Esophagus squamous epithelium (tissue), 5 donors: ENCODE measurements at regions not wholly inside any gene's neighbourhood (a gene's known extent, or its start where the extent isn't known, plus 50 kb on each side); places are given as distances from the start of the nearest gene placed in this dataset.
"Not testable (repeated sequence)": the region's sequence is repeated elsewhere in the genome, so short reads cannot be mapped to it uniquely, and the experiment has no call there.

Experiments used
- DNase-seq: peaks from one replicate; lab custom pipeline; 2025; lab: John Stamatoyannopoulos, UW
- H3K27ac ChIP-seq, 4 donors: fragments of 200-600 bp; sonication (generic); one replicate each; pipeline ENCODE4 v1.5.1; 2016 to 2019; ENCODE audit warnings: mild to moderate bottlenecking in 1 of 4
- H3K27me3 ChIP-seq, 4 donors: fragments of 200-600 bp; sonication (generic); 1 replicate in 3 of 4; 2 replicates in 1 of 4; pipeline versions ENCODE4 v1.5.1 to v1.6.0; 2017 to 2021; ENCODE audit warnings: antibody characterized with exemption in 1 of 4
- H3K36me3 ChIP-seq, 3 donors: fragments of 200-600 bp; sonication (generic); one replicate each; pipeline ENCODE4 v1.5.1; 2016 to 2019
- H3K4me1 ChIP-seq, 3 donors: fragments of 200-600 bp; sonication (generic); one replicate each; pipeline ENCODE4 v1.5.1; 2017 to 2019
- H3K4me3 ChIP-seq, 4 donors: fragments of 200-600 bp; sonication (generic); 1 replicate in 3 of 4; 2 replicates in 1 of 4; pipeline ENCODE4 v1.5.1; 2016 to 2019; ENCODE audit warnings: mild to moderate bottlenecking in 2 of 4, moderate library complexity in 1 of 4
- H3K9me3 ChIP-seq, 3 donors: fragments of 200-600 bp; sonication (generic); one replicate each; pipeline ENCODE4 v1.5.1; 2016 to 2019
- CTCF ChIP-seq, 6 experiments: fragments of 450-650 bp in 4 of 6; fragments of 200-600 bp in 2 of 6; sonication (generic) in 2 of 6; IDR thresholded peaks; one replicate each; pipeline ENCODE4 v1.5.1; 2016 to 2019; ENCODE audit warnings: antibody characterized with exemption in 6 of 6, mild to moderate bottlenecking in 4 of 6, moderate library complexity in 4 of 6
- POLR2A ChIP-seq, 4 donors: fragments of 450-650 bp; IDR thresholded peaks; one replicate each; pipeline ENCODE4 v1.6.1; 2017; ENCODE audit warnings: antibody characterized with exemption in 4 of 4, mild to moderate bottlenecking in 4 of 4, moderate library complexity in 3 of 4
- WGBS, 2 donors: methylation state at CpG; one replicate each; pipeline ENCODE4 v1.1.5; 2018; 5-methylcytosine and 5-hydroxymethylcytosine counted together
- intact Hi-C: fragments of 100-400 bp; cut with DNase I; formaldehyde crosslinking; loops from one replicate; pipeline ENCODE4 v1.15.0; 2022
- donor health status: DM: yes; HTN: yes; CAD: no.

- no peak for DNase-seq
- H3K27ac ChIP-seq = no peak overlapping the region
- H3K27me3 ChIP-seq = no peaks in the 10 kb centered on the region
- TF ChIP-seq CTCF (IDR thresholded peaks at IDR 0.05) = no peak
- no peak for TF ChIP-seq POLR2A (IDR thresholded peaks at IDR 0.05)
- H3K4me3 ChIP-seq = peak overlapping the region in 1 of 4 donors; percentile 14
- WGBS, 2 donors = 57 to 64% methylated on average over 7 of the region's 7 CpGs
- no peaks in the 10 kb centered on the region for H3K36me3 ChIP-seq
- H3K4me1 ChIP-seq = peaks cover 0 to 10% (median 0%) of the 10 kb centered on the region in 3 donors
- H3K9me3 ChIP-seq = no peaks in the 10 kb centered on the region
- intact Hi-C loops = no loop called here
These were observed 121.5 kb upstream of the PDE1A start for GRCh38 chr2:182548031-182548950.

- Histone ChIP-seq H3K27me3 (no peaks in the 10 kb centered on the region), H3K9me3 (no peaks in the 10 kb centered on the region), H3K36me3 (no peaks in the 10 kb centered on the region), H3K4me3 (no peak overlapping the region), H3K4me1 (peaks cover 0 to 10% (median 0%) of the 10 kb centered on the region in 3 donors), H3K27ac (no peak overlapping the region)
- WGBS, 2 donors = 33 to 54% methylated on average over 4 of the region's 4 CpGs
- DNase-seq = no peak
- intact Hi-C loops = no loop called here
- TF ChIP-seq CTCF (IDR thresholded peaks at IDR 0.05) = no peak
- TF ChIP-seq POLR2A (IDR thresholded peaks at IDR 0.05) = no peak
These were observed 123.4 kb upstream of the PDE1A start for GRCh38 chr2:182550234-182550633.

GRCh38 chr2:182552232-182552631 lies 125.4 kb upstream of the PDE1A start:
- intact Hi-C loops, H3K27ac ChIP-seq, DNase-seq, H3K36me3 ChIP-seq, H3K4me3 ChIP-seq, H3K4me1 ChIP-seq, H3K27me3 ChIP-seq, H3K9me3 ChIP-seq: not testable (repeated sequence)
- 65 to 97% methylated on average over 2 to 5 of the region's 5 CpGs for WGBS, 2 donors

DNA sequence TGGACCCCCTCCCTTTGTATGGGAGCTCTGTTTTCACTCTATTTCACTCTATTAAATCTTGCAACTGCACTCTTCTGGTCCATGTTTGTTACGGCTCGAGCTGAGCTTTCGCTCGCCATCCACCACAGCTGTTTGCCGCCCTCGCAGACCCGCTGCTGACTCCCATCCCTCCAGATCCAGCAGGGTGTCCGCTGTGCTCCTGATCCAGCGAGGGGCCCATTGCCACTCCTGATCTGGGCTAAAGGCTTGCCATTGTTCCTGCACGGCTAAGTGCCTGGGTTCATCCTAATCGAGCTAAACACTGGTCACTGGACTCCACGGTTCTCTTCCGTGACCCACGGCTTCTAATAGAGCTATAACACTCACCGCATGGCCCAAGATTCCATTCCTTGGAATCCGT lies 125.9 kb upstream of the PDE1A start:
- H3K4me3 ChIP-seq, intact Hi-C loops, H3K27me3 ChIP-seq, DNase-seq, H3K36me3 ChIP-seq, H3K27ac ChIP-seq, H3K9me3 ChIP-seq, H3K4me1 ChIP-seq: not testable (repeated sequence)
- 88 to 98% methylated on average over 13 to 15 of the region's 16 CpGs for WGBS, 2 donors

- H3K27ac ChIP-seq = no peak overlapping the region
- no peak for DNase-seq
- H3K36me3 ChIP-seq = no peaks in the 10 kb centered on the region
- 67 to 73% methylated on average over 2 of the region's 2 CpGs for WGBS, 2 donors
- no peak overlapping the region for H3K4me3 ChIP-seq
- H3K9me3 ChIP-seq = no peaks in the 10 kb centered on the region
- H3K4me1 ChIP-seq = peaks cover 0 to 11% (median 0%) of the 10 kb centered on the region in 3 donors
- H3K27me3 ChIP-seq = no peaks in the 10 kb centered on the region
- intact Hi-C loops = no loop called here
- no peak for TF ChIP-seq POLR2A (IDR thresholded peaks at IDR 0.05)
These were observed 126.6 kb upstream of the PDE1A start for GRCh38 chr2:182553483-182553882.

DNA sequence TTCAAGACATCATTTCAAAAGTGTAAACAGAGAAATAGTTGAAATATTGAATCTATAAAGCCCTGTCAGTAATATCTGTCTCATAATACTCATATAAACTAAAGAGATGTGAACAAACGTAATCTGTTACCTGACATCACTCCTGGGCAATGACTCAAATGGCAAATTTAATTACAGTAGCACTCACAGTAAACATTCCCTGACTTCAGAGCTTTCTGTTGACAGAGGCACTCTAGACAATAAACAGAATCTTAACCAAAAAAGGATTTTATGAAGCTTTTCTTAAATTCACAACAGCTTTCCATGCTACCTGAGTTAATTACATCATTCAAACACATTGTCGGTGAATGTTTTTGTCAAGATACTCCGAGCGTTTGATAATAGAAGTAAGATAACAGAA lies 128.1 kb upstream of the PDE1A start:
- Histone ChIP-seq H3K4me1 (peaks cover 0 to 23% (median 0%) of the 10 kb centered on the region in 3 donors), H3K36me3 (no peaks in the 10 kb centered on the region), H3K27ac (no peak overlapping the region), H3K4me3 (no peak overlapping the region), H3K27me3 (no peaks in the 10 kb centered on the region), H3K9me3 (no peaks in the 10 kb centered on the region)
- TF ChIP-seq POLR2A (IDR thresholded peaks at IDR 0.05) (no peak), CTCF (IDR thresholded peaks at IDR 0.05) (no peak)
- DNase-seq = no peak
- intact Hi-C loops = no loop called here
- 84 to 86% methylated on average over 4 of the region's 4 CpGs for WGBS, 2 donors
